HepG2 (cell line): ENCODE measurements at regions not wholly inside any gene's neighbourhood (a gene's known extent, or its start where the extent isn't known, plus 50 kb on each side); places are given as distances from the start of the nearest gene placed in this dataset.

ENCODE experiments used
- ATAC-seq: fragments of 200-7000 bp; cut with Tn5 transposase; 3 replicates; pipeline ENCODE4 v1.9.1; 2020; ENCODE audit warnings: mild to moderate bottlenecking, moderate library complexity
- BruUV-seq: library from RNA; stranded (reverse); fragments of 400-500 nt; replicated peaks from 2 replicates; lab custom pipeline; 2021; lab: Mats Ljungman, UMichigan
- CTCF ChIA-PET: fragments of 300-600 bp; formaldehyde crosslinking; extraction: SDS; loops from one replicate; lab custom pipeline; 2021; ENCODE audit warnings: low total read pairs, inconsistent platforms, low intra/inter-chr PET ratio; lab: Yijun Ruan, JAX
- POLR2A ChIA-PET: fragments of 350-600 bp; sonication (Branson Sonifier 250); formaldehyde crosslinking; loops from one replicate; lab custom pipeline; 2020; ENCODE audit warnings: antibody characterized with exemption, inconsistent platforms; lab: Yijun Ruan, JAX
- DNase-seq: peaks from one replicate; pipeline ENCODE4 v3.0.0-alpha.2; 2015; ENCODE audit warnings: low spot score
- FAIRE-seq: peaks from 3 replicates; lab custom pipeline; 2011; peaks lifted over from hg19 to GRCh38; lab: Jason Lieb, UNC
- H2AFZ ChIP-seq: one replicate; pipeline ENCODE4 v1.6.1; 2011; ENCODE audit warnings: low read length, inconsistent platforms
- H3K27ac ChIP-seq: fragments of 300-600 bp; 3 replicates; pipeline ENCODE4 v1.8.0; 2011; ENCODE audit warnings: mixed run types, mild to moderate bottlenecking, mixed read lengths, low read length, inconsistent platforms; ENCODE audit not compliant: insufficient read depth; ENCODE audit errors: extremely low read length
- H3K27me3 ChIP-seq, 2 experiments: fragments of 200-600 bp in 1 of 2; 2 replicates in 1 of 2; 3 replicates in 1 of 2; pipeline versions ENCODE4 v1.6.0 to v1.8.0; 2011; ENCODE audit warnings: low read length in 2 of 2, mild to moderate bottlenecking in 2 of 2, moderate library complexity in 2 of 2, inconsistent platforms in 1 of 2; ENCODE audit not compliant: insufficient read depth in 2 of 2, control insufficient read depth in 1 of 2
- H3K36me3 ChIP-seq, 2 experiments: fragments of 200-600 bp in 1 of 2; replicated peaks in 1 of 2; 2 replicates in 1 of 2; 3 replicates in 1 of 2; pipeline versions ENCODE4 v1.5.1 to v1.8.0; 2011; ENCODE audit warnings: low read length in 2 of 2, inconsistent platforms in 1 of 2; ENCODE audit not compliant: insufficient read depth in 2 of 2, control insufficient read depth in 1 of 2
- H3K4me1 ChIP-seq: 2 replicates; pipeline ENCODE4 v1.5.1; 2012; ENCODE audit warnings: low read length, inconsistent platforms; ENCODE audit not compliant: insufficient read depth
- H3K4me2 ChIP-seq: 2 replicates; pipeline ENCODE4 v1.6.0; 2011; ENCODE audit warnings: low read depth, low read length, inconsistent platforms
- H3K4me3 ChIP-seq, 3 experiments: fragments of 200-600 bp in 1 of 3; sonication (generic), shearing (Covaris generic) in 1 of 3; replicated peaks in 1 of 3; 2 replicates each; pipeline ENCODE4 v1.5.1; 2011 to 2016; ENCODE audit warnings: low read length in 3 of 3, inconsistent platforms in 2 of 3, low read depth in 2 of 3, mild to moderate bottlenecking in 2 of 3, control low read depth in 1 of 3, mixed read lengths in 1 of 3; ENCODE audit not compliant: insufficient read depth in 1 of 3
- H3K79me2 ChIP-seq: one replicate; pipeline ENCODE4 v1.6.1; 2011; ENCODE audit warnings: low read length, inconsistent platforms; ENCODE audit not compliant: insufficient read depth
- H3K9ac ChIP-seq: 2 replicates; pipeline ENCODE4 v1.6.0; 2011; ENCODE audit warnings: mild to moderate bottlenecking, low read depth, low read length, inconsistent platforms; ENCODE audit not compliant: insufficient read depth
- H3K9me3 ChIP-seq: 2 replicates; pipeline ENCODE4 v1.5.1; 2012; ENCODE audit warnings: mild to moderate bottlenecking, low read length
- H4K20me1 ChIP-seq: 2 replicates; pipeline ENCODE4 v1.6.0; 2011; ENCODE audit warnings: inconsistent platforms, mild to moderate bottlenecking, low read length, moderate library complexity; ENCODE audit not compliant: insufficient read depth
- CC2D1A ChIP-seq: sonication (generic); formaldehyde crosslinking; IDR thresholded peaks from 2 replicates; pipeline ENCODE4 v1.8.1; 2023; ENCODE audit warnings: mild to moderate bottlenecking, missing genetic modification reagents
- DNMT1 ChIP-seq: sonication (generic); formaldehyde crosslinking; IDR thresholded peaks from 2 replicates; pipeline ENCODE4 v1.5.1; 2020; ENCODE audit warnings: mild to moderate bottlenecking, missing genetic modification reagents
- GLMP ChIP-seq: sonication (generic); formaldehyde crosslinking; IDR thresholded peaks from 2 replicates; pipeline ENCODE4 v1.9.0; 2021; ENCODE audit warnings: missing genetic modification reagents, mild to moderate bottlenecking, borderline replicate concordance
- MLXIP ChIP-seq: sonication (generic); formaldehyde crosslinking; IDR thresholded peaks from 2 replicates; pipeline ENCODE4 v1.9.0; 2021; ENCODE audit warnings: missing genetic modification reagents, borderline replicate concordance
- NAIF1 ChIP-seq: sonication (generic); formaldehyde crosslinking; IDR thresholded peaks from 2 replicates; pipeline ENCODE4 v1.5.0; 2020; ENCODE audit warnings: mild to moderate bottlenecking, missing genetic modification reagents, borderline replicate concordance
- NFATC3 ChIP-seq: sonication (generic); formaldehyde crosslinking; IDR thresholded peaks from 2 replicates; pipeline ENCODE4 v1.5.1; 2020; ENCODE audit warnings: mild to moderate bottlenecking, missing genetic modification reagents
- PHF20 ChIP-seq: sonication (generic); formaldehyde crosslinking; IDR thresholded peaks from 2 replicates; pipeline ENCODE4 v1.5.0; 2020; ENCODE audit warnings: mild to moderate bottlenecking, missing genetic modification reagents
- POGK ChIP-seq: sonication (generic); formaldehyde crosslinking; conservative IDR thresholded peaks from 2 replicates; pipeline ENCODE4 v1.8.0; 2022; ENCODE audit warnings: mild to moderate bottlenecking, moderate library complexity, missing genetic modification reagents
- PREB ChIP-seq: sonication (generic); formaldehyde crosslinking; IDR thresholded peaks from 2 replicates; pipeline ENCODE4 v1.4.0; 2020; ENCODE audit warnings: missing genetic modification reagents
- TARDBP ChIP-seq: sonication (generic); formaldehyde crosslinking; IDR thresholded peaks from 2 replicates; pipeline ENCODE4 v1.8.0; 2022; ENCODE audit warnings: mild to moderate bottlenecking, missing genetic modification reagents
- ZBTB2 ChIP-seq: sonication (generic); formaldehyde crosslinking; IDR thresholded peaks from 2 replicates; pipeline ENCODE4 v1.8.0; 2022; ENCODE audit warnings: low read depth, missing genetic modification reagents
- ZNF446 ChIP-seq: sonication (generic); formaldehyde crosslinking; IDR thresholded peaks from 2 replicates; pipeline ENCODE4 v1.5.0; 2020; ENCODE audit warnings: mild to moderate bottlenecking, missing genetic modification reagents
- ZNF543 ChIP-seq: sonication (generic); formaldehyde crosslinking; IDR thresholded peaks from 2 replicates; pipeline ENCODE4 v1.4.0; 2020; ENCODE audit warnings: mild to moderate bottlenecking, missing genetic modification reagents
- ZNF580 ChIP-seq: IDR thresholded peaks from 2 replicates; pipeline ENCODE4 v1.6.1; 2016; ENCODE audit warnings: low read depth, borderline replicate concordance
- ZNF816 ChIP-seq: sonication (generic); formaldehyde crosslinking; IDR thresholded peaks from 2 replicates; pipeline ENCODE4 v1.8.0; 2022; ENCODE audit warnings: missing genetic modification reagents, mild to moderate bottlenecking, borderline replicate concordance
- WGBS: methylation state at CpG from one replicate; pipeline ENCODE4 v1.1.6; 2017; ENCODE audit warnings: low lambda C conversion rate; 5-methylcytosine and 5-hydroxymethylcytosine counted together
- in situ Hi-C: cut with HindIII; loops from 2 replicates; pipeline ENCODE4 v1.10.0; 2017; ENCODE audit warnings: low pct_unique_long_range_greater_than_20kb; ENCODE audit not compliant: extremely low pct_ligation_motif_present
- intact Hi-C: fragments of 100-400 bp; cut with micrococcal nuclease; formaldehyde crosslinking; loops from one replicate; pipeline ENCODE4 v1.10.0; 2022; ENCODE audit not compliant: unreplicated experiment

GRCh38 chrX:122869171-122869570 lies 314.9 kb upstream of the GRIA3 start (continued):
- TF ChIP-seq MLXIP (no peak), PHF20 (CRISPR knock-in tag) (no peak), ZNF446 (CRISPR knock-in tag) (no peak), ZNF580 (CRISPR knock-in tag) (no peak), ZNF543 (CRISPR knock-in tag) (no peak), ZNF816 (no peak)

- Histone ChIP-seq H3K4me2 (no peak overlapping the region), H3K27ac (no peak overlapping the region), H3K4me1 (no peaks in the 10 kb centered on the region), H3K36me3 (no peaks in the 10 kb centered on the region), H3K27me3 (no peaks in the 10 kb centered on the region), H3K9me3 (no peaks in the 10 kb centered on the region), H3K4me3 (no peak overlapping the region), H2AFZ (no peak overlapping the region), H3K9ac (no peak overlapping the region), H3K79me2 (no peaks in the 10 kb centered on the region), H4K20me1 (no peaks in the 10 kb centered on the region)
- POLR2A ChIA-PET: no interaction called here
- intact Hi-C loops (no loop called here), in situ Hi-C loops (no loop called here)
- TF ChIP-seq NFATC3 (CRISPR knock-in tag) (no peak), POGK (CRISPR knock-in tag) (no peak), CC2D1A (no peak), NAIF1 (CRISPR knock-in tag) (no peak), ZBTB2 (CRISPR knock-in tag) (no peak), PREB (CRISPR knock-in tag) (no peak), GLMP (CRISPR knock-in tag) (no peak), TARDBP (CRISPR knock-in tag) (no peak), DNMT1 (CRISPR knock-in tag) (no peak)
- FAIRE-seq (no peak), DNase-seq (no peak), ATAC-seq (no peak)
- CTCF ChIA-PET: no interaction called here
- BruUV-seq: no TSS peak
- 3% methylated on average over 2 of the region's 2 CpGs for WGBS
Measured at GRCh38 chrX:122878269-122878668, 305.8 kb upstream of the GRIA3 start.
